ENCODE measurements at regions not wholly inside any gene's neighbourhood (a gene's known extent, or its start where the extent isn't known, plus 50 kb on each side); places are given as distances from the start of the nearest gene placed in this dataset.

DNA sequence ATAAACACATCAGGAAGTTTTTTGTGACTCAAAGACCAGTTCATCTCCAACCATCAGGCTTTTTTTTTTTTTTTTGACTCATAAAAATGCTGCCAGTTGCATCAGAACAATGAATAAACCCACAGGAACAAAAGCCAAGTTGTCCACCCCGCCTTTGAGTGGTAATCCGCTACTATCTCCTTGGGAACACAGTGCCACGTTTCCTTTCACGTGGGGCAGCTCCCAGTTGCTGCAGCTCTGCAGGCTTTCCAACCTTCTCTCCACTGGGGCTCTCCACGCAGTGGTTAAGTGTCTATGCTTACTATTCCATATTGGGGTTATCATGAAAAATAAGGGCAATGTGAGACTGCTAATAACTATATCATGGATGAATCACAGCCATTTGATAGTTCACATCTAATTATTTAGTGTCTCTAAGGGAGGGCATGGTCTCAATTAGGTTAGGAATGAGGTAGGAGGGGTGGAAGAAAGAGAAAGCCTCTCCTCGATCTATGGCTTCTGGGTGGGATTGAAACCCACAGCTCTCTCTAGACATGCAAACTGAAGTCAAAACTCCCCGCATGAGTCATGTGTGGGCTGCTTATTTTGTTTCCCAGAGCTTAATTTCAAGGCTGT, 55.8 kb upstream of the ACTBL2 start:
- no peak for DNase-seq (ENCODE audit: low read depth in 1 of 2, low spot score in 1 of 2)

- DNase-seq (ENCODE audit: low read depth in 1 of 2, low spot score in 1 of 2): no peak
Observed at GRCh38 chr5:57537811-57538210, 55.2 kb upstream of the ACTBL2 start.

DNA sequence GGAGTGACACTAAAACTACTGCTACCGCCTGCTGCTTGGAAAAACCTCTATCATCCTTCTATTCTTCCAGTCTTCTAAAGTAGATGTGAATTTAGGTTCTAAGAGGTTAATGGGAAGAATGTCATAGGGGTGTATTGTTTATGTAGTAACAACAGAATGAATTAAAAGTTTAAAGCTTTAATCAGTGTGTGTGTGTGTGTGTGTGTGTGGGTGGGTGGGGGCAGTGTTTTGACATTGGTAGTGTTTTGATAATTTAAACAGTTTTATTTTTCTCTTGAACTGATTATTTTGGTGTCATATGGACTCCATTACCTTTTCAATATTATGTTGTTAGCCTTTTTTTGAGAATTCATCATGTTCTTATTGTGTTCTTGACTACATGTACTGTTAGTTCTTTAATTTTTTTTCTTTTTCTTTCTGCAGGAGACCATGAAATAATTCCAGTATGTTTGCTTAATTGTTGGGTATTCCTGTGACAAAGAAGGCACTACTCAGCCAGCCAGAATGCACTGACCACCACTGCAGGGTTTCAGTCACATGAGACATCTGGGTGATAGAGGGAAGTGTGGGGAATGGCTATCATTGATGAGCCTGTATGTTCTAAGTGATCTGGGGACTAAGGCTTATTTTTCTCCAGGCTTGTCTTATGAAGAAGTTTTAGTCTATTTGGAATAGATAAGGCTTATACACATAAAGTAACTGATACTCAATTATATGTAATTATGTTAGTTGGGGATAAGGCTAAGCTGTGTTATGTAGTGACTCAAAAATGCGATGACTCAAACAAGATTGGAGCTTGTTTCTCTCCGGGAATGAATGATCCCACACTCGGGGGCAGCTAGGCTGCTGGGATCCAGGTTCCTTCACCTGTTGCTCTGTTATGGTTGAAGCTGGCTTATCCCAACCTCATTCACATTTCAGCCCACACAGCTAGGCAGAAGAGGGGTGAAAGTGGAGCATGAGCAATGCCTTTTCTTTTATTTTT, 50.2 kb upstream of the ACTBL2 start:
- DNase-seq (ENCODE audit: low read depth in 1 of 2, low spot score in 1 of 2): no peak
